ENCODE measurements at regions not wholly inside any gene's neighbourhood (a gene's known extent, or its start where the extent isn't known, plus 50 kb on each side); places are given as distances from the start of the nearest gene placed in this dataset.

- no peak for TF ChIP-seq CTCF (IDR thresholded peaks at IDR 0.05)
- no peak for TF ChIP-seq EP300 (IDR thresholded peaks at IDR 0.05)
- no peak for TF ChIP-seq POLR2A (IDR thresholded peaks at IDR 0.05; ENCODE audit: low read depth)
Observed at GRCh38 chr4:135204311-135204710, 1002.7 kb upstream of the PABPC4L start.
